Dermis blood vessel endothelial cell (primary cell): ENCODE measurements at regions not wholly inside any gene's neighbourhood (a gene's known extent, or its start where the extent isn't known, plus 50 kb on each side); places are given as distances from the start of the nearest gene placed in this dataset.
A peak's percentile ranks its signal among the peaks of the same experiment; 100 is the strongest.

ENCODE experiments used
- DNase-seq: peaks from one replicate; pipeline ENCODE4 v3.0.0; 2010

DNA sequence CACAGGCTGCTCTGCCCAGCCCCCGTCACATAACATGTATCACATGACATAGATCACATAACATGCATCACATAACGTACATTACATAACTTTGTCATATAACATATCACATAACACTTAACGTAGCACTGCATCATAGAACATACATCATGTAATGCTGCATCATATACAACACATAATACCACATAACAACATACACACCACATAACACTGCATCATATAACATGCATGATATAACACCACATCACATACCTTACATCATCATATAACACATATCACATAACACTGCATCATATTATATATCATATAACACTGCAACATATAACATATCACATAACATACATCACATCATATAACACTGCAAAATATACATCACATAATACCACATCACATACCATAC lies 83.8 kb downstream of the AXIN2 start:
- no peak for DNase-seq

GRCh38 chr17:65474660-65475059 lies 86.8 kb downstream of the AXIN2 start:
- DNase-seq: no peak

DNA sequence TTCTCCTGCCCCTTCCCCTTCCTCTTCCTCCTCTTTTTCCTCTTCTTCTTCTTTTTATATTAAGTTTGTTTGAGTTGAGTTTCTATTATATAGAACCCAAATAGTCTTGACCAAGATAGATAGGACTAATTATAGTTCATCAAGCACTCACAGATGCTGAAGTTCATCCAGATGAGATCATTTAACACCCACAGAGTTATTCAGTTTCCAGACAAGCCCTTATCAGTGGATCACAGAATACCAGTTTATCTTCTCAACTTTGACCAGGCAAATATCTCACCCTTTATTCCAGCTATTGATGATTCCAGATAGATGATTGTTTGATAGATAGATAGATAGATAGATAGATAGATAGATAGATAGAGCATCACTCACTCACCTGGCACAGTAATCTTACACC lies 87.5 kb downstream of the AXIN2 start:
- DNase-seq: no peak

DNA sequence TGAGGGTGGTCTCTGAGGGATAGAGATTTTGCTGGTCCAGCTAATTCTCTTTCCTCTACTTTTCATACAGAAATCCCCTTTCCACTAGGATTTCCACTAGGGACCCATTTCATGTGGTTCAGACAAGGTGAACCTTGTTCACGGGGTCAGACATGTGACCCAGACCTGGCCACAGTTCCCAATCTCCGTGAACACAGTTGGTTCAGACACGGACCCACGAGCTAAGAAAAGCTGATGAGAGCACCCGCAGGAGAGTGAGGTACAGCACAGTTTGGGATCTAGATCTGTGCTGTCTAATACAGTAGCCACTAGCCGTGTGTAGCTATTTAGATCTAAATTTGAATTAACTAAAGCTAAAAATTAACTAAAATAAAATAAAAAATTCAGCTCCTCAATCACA lies 88.1 kb downstream of the AXIN2 start:
- DNase-seq: no peak

- no peak for DNase-seq
Measured at GRCh38 chr17:65472666-65473309, 88.7 kb downstream of the AXIN2 start.

- DNase-seq: no peak
Measured at GRCh38 chr17:65470783-65471182, 90.7 kb downstream of the AXIN2 start.

DNA sequence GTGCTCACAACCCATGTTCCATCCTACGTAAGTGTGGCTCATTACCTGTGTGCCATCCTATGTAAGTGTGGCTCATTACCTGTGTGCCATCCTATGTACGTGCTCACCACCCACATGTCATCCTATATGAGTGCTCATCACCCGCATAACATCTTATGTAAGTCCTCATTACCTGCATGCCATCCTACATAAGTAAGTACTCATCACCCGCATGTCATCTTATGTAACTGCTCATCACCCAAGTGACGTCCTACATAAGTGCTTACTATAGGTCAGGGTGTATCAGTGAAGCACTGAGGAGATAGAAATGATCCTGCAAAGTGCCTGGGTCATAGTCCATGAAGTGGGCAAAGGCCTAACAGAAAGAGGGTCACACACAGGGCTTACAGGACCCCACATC lies 93.1 kb downstream of the AXIN2 start:
- no peak for DNase-seq

- no peak for DNase-seq
Measured at GRCh38 chr17:65467156-65467555, 94.3 kb downstream of the AXIN2 start.

GRCh38 chr17:65466547-65466946 lies 94.9 kb downstream of the AXIN2 start:
- DNase-seq: no peak

DNA sequence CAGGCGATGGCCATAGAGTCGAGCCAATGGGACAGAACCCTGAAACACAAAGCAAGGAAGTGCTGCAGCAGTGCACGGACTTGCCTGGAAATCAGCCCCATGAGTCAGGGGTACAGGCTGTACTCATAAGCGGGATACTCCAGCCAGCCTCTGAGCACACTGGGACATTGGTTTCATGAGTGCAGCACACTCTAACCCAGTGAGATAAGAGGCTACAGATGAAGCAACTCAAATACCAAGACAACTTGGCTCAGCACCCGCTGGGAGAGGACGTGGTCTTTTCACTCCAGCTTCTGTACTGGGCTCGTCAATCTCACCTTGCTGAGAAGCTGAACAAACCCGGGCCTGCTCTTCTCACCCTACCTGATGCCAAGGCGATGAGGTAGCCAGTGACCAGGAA lies 98.2 kb downstream of the AXIN2 start:
- DNase-seq: peak; percentile 70

GRCh38 chr17:65459677-65460347 lies 101.6 kb downstream of the AXIN2 start:
- no peak for DNase-seq

DNA sequence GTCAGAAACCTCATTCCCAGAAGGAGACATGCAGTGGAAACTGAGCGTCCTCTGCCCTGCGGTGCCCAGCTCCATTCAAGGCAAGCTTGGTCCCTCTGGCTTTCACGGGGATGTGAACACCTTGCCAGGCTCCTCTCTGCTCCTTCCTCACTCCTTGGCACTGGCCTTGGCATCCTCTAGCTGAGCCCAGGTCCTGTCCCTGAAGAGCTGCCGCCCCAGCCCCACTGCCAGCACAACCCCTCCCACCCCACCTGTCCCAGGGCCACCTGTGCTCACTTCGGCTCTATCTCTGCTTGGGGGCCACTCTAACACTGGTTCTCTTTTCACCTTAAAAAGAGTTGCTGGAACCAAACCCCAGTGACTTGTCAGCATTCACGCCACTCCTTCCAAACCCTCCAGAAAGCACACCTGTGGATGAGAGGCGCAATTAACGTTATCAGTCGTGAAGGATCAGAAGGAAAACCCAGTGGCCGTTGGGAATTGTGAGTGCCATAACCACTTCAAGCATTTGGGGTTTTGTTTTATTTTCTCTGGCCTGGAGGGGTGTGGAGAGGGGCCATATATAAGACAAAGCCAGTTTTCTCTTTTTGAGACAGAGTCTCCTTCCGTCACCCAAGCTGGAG lies 103.7 kb downstream of the AXIN2 start:
- no peak for DNase-seq

GRCh38 chr17:65457183-65457582 lies 104.3 kb downstream of the AXIN2 start:
- DNase-seq: no peak

DNA sequence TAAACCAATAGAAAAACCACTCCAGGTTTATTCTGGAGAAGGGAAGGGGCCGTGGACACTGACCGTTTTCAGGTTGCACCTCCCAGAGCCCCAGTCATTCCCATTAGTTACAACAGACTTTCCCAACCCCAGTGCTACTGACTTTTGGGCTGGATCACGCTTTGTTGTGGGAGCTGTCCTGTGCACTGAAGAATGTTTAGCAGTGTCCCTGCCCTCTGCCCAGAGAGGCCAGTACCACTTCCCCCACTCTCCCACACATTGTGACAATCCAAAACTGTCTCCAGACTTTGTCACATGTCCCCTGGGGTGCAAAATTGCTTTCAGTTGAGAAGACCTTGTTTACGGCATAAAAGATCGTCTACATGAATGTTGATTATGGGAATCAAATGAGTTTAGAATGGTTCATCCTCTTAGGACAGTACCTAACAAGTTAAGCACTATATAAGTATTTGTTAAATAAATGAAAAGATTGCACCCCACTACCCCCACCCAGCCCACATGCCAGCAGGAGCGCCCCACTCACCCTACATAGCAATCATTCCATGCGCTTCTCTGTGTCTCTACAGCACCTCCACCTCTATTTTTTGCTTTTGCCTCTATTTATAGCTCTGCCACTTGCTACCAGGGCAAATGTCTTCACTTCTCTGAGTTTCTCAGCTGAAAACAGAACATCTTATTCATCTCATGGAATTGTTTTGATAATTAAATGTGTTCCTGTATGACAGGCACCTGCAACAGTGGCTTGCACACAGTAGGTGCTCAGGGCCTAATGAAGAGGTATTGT lies 104.9 kb downstream of the AXIN2 start:
- DNase-seq: no peak

- peak; percentile 28 for DNase-seq
Measured at GRCh38 chr17:65455972-65456343, 105.5 kb downstream of the AXIN2 start.

- no peak for DNase-seq
Measured at GRCh38 chr17:65455154-65455971, 106.1 kb downstream of the AXIN2 start.

DNA sequence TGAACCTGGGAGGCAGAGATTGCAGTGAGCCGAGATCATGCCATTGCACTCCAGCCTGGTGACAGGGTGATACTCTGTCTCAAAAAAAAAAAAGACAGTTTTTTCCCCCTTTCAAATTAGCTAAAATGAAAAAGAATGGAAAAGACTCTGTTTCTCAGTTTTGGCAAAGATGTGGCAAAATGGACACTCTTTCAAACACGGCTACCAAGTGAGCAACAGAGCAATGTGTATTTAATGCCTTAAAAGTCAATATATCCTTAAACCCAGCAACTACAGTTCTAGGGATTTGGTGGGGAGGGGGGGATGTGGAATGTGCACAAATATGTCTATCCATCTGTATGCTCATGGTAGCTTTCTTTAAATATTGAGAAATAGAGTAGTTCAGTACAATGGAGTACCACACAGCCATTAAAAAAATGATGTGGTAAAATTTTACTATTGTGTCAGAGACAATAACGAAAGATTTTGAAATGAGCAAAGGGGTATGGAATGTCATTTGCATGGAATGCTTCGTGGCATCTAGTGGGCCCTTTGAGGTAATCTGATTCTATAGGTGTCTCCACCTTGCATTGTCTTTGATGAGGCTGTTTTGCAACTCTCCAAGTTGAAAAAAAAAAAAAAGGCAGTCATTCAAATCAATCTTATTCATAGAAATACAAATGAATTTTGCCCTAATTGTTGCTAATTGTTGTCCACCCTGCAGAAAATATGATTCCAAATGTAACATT lies 108.1 kb downstream of the AXIN2 start:
- no peak for DNase-seq

DNA sequence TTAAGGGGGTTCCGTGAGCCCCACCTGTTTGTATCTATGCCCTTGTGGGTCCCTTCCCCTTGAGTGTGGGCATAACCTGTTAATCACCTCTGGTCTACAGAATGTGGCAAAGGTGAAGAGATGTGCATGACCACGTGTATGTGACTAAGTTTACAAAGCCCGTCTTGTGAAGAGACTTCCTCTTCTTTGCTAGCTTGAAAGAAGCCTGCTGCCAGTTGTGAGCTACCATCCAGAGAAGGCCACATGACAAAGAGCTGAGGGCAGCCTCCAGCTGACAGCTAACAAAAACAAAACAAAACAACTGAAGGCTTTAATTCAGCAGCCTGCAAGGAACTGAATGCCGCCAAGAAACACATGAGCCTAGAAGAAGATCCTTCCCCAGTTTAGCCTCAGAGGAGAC lies 112.0 kb downstream of the AXIN2 start:
- no peak for DNase-seq

DNA sequence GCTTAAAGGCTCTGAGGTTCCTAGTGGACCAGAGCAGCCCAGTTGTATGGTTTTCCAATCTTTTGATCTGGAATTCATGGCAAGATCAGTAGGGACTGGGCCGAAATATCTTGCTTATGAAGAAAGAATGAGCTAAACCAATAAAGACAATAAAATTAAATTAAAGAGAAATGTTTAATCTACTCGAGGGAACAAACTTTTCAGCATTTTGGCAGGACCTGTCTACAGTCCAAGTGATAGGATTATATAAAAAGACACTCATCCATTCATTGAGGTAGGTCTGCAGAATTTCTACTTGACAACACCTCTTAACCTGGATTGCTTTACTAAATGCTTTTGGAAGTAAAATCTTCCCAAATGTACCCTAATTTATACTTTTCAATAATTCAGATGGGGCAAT lies 113.6 kb downstream of the AXIN2 start:
- DNase-seq: no peak

DNA sequence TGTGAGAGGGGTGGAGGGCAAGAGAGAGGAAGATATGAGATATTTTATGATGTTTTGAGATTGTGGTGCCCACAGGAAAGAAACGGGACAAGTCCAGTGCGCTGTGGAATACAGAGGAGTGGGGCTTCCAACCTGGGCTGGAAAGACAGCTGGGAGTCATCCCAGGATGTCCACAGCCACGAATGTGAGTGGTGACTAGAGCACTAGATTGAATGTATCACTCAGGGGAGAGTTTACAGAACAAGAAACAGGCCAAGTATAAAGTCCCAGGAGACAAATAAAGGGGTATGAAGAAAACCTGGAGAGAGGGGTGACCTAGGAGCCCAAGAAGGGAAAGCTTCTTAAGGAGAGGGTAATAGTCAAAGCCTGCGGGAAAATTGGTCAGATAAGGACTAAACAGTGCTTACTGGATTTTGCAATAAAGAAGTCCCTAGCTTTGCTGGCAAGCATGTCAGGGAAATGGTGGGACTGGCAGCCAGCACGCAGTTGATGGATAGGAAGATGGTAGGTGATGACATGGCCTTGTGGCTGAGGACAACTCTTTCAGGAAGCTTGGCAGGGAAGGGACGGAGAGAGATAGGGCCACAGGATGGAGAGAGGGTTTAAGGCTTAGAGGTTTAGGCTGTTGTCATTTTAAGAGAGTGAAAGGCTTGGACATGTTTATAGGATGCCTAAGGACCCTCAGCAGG lies 114.5 kb downstream of the AXIN2 start:
- DNase-seq: no peak

DNA sequence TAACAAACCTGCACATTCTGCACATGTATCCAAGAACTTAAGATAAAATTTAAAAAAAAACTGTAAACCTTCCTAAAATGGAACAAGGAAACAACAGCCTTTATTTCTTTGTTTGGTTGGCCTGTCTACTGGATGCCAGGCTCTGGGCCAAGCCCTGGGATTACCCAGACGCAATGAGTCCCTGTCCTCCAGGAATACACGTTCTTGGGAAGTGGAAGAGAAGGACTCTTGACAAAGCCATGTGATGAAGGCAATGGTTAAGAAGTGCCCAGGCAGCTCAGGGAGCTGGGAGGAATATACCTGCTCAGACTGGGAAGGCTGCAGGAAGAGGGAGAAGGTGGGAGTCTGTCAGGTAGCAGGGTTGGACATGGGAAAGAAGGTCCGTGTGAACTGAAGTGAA lies 115.4 kb downstream of the AXIN2 start:
- DNase-seq: no peak
